Bone marrow (tissue), 2 donors: ENCODE measurements at regions not wholly inside any gene's neighbourhood (a gene's known extent, or its start where the extent isn't known, plus 50 kb on each side); places are given as distances from the start of the nearest gene placed in this dataset.

ENCODE experiments used
- DNase-seq, 2 donors: peaks; one replicate each; lab custom pipeline; 2025; lab: John Stamatoyannopoulos, UW

DNA sequence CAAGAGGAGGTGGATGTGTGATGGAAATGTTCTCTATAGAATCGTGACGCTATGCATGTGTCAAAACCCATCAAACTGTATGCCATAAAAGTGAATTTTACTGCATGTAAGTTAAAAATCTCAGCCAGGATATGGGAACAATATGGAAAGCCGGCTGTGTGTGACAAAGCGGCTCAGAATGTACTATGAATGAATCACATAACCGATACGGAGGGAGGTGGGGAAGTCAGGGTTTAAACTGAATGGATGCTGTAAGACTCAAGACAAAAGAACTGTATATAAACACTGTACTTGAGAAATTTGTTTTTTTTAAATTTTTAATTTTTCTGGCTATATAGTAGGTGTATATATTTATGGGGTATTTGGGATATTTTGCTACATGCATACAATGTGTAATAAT lies 111.6 kb upstream of the PDE4B start:
- DNase-seq = no peak

DNA sequence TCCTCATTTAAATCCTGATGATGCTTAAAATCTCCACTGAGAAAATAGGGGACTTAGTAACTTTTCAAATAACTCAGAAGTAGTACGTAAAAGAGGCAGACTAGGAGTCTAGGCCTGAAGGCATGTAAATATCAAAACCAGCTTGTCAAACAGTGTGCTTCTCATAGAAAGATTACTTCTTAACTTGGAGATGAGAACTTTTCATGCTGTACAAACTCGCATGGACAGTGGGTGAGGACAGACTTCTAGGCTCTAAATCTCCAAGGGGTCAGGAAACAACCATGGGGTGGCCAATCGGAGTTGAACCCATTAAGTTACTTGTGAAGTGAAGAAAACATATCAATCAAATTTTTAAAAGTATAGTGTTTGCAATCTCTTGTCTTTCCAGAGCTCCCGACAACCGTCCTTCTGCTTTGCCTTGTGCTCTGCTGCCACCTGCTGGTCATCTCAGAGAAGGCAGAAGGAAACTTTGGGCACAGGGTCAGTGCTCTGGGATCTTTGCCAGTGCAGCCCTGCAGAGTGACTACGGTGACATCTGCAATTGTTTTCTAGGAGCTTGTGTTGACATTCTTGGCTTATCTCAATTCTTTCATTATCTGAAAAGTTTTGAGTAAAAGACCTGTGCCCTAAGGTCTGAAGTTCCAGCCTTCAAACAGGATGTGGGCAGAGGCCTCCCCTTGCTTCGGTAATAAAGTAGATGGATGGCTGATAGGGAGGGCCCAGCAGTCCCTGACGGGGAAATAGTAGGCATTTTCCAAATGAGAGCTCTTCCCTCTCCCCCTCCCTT lies 105.1 kb upstream of the PDE4B start:
- peak; percentile 49 to 75 for DNase-seq

- DNase-seq = no peak
These were observed 104.5 kb upstream of the PDE4B start for GRCh38 chr1:65688215-65688566.

DNA sequence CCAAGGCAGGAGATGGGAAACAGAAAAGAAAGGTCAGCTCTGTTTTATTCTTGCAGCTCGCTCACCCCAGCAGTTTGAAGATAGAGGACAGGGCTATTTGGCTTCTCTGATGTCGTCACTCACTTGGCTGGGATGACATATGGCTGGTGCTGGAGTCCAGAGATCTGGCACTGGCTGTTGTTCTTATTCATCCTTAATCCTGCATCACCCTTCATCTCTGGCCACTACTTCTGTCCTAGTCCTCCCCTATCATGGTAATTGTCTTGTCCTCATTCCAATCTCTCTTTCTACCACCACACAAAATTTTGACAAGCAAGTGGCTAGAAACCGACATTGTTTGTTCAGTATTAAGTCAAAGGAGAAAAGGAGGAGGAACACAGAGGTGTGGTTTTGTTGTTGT lies 103.8 kb upstream of the PDE4B start:
- no peak for DNase-seq

GRCh38 chr1:65691152-65691900 lies 101.4 kb upstream of the PDE4B start:
- DNase-seq = peak in 1 of 2 donors; percentile 4

- DNase-seq = no peak
These were observed 100.7 kb upstream of the PDE4B start for GRCh38 chr1:65691972-65692371.

DNA sequence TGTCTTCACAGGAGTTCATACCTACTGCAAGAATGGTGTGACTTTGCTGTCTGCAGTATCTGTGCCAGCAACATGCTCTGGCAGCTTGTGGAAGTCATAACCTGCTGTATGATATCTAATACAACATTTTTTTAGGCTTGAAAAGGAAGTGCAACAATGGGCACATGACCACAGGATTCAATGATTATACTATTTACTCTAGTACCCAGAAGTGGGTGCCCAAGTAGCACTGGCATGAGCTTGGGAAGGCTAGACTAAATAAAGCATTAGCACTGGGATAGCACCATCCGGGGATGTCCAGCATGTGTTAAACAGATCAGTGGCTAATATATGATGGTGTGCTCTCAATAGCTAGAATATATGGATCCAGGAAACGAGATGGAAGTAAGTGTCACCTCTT lies 98.6 kb upstream of the PDE4B start:
- no peak for DNase-seq

DNA sequence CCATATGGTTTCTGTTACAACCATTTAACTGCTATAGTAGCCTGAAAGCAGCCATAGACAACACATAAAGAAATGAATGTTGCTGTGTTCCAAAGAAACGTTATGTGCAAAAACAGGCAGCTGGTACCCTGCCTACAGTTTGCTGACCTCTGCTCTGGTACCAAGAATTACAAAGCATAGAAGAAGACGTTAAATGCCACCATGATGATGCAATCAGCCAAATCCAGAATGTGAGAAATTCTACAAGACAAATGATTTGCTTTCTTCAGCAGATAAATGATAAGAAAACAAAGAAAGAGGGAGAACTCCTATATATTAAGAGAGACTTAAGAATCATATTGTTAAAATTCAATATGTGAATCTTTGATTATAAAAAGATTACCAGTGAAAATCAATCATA lies 97.8 kb upstream of the PDE4B start:
- no peak for DNase-seq

DNA sequence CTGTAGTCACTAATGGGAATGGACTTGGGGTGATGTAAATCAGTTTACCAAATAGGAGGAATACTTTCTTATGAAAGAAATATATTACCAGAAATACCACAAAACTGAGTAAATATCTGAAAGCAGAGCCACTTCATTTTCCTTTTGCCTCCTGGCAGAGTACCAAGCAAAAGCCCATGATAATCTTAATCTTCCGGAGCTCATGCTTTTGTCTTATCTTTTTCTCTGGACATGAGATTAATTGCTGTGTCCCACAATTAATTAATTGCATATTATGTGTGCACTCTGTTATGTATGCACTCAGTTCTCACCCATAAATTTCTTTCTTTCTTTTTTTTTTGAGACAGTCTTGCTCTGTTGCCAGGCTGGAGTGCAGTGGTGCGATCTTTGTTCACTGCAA lies 94.1 kb upstream of the PDE4B start:
- no peak for DNase-seq

DNA sequence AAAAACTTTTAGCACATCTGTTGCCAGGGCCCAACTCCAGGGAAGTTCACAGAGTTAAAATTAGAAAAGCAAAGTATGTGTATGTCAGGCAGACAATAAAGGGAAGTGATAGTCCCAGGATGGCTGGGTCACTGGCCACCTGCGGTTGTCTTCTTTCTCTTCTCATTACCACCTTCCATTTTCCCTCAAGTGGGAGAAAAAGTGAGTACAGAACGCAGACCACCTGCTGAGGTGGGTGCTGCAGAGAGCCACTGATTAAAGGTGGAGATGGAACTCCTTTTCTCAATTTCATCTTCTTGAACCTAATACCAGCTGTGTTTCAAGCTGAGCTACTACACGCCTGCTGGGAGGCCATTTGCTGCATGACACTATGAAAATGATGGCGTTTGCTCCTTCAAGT lies 88.8 kb upstream of the PDE4B start:
- no peak for DNase-seq

- no peak for DNase-seq
These were observed 88.4 kb upstream of the PDE4B start for GRCh38 chr1:65704318-65704717.

- no peak for DNase-seq
These were observed 74.8 kb upstream of the PDE4B start for GRCh38 chr1:65717815-65718454.

DNA sequence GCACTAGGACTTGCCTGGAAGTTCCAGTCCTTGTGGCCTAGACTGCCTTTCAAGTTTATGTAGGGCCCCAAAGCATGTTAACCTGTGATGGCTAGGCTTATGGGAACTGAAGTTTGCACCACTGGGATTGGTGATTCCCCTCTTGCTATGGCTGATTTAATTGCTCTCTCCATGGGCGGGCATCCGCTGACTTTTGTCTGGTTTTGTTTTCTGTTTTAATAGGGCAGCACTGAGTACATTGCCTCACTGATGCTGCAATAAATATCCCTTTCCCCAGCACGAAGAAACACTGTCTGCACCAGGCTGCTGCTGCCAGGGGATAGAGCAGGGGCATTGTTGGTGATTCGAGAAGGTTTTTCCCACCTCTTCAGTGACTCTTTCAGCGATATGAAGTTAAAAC lies 73.3 kb upstream of the PDE4B start:
- DNase-seq = no peak

DNA sequence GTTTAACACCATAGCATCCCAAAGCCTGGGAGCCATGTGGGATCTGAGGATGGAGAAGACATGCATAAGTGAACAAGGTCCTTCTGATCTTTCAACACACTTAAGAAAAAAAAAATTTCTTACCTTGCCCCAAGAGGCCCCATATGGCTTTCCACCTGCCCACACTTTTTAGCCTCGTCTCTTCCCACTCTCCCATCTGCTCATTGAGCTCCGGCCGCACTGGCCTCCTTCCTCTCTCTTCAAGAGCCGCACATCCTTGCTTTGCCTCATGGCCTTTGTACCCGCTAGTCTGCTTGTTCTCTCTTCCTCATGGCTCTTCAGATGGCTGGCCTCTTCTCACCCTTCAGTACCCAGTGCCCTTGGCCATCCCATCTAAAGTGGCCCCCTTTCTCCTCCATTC lies 70.2 kb upstream of the PDE4B start:
- DNase-seq = no peak

- DNase-seq = no peak
These were observed 68.5 kb upstream of the PDE4B start for GRCh38 chr1:65724151-65724550.

- DNase-seq = no peak
These were observed 67.6 kb upstream of the PDE4B start for GRCh38 chr1:65725064-65725463.

- DNase-seq = no peak
These were observed 64.2 kb upstream of the PDE4B start for GRCh38 chr1:65728504-65728903.

GRCh38 chr1:65729259-65729658 lies 63.4 kb upstream of the PDE4B start:
- no peak for DNase-seq

DNA sequence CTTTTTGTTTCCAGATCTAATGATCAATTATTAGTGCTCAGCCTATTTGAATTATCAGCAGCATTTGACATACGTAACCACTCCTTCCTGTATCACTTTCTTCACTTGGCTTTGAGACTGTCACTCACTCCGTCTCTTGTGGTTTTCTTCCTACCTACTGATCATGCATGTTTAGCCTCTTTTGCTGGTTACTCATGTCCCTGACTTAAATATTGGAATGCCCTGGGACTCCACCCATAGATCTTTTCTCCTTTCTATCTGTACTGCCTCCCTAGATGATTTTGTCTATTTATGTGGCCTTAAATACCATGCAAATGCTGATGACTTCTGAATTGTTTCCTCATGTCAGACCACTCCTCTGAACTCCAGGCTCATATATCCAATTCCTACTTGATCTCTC lies 57.7 kb upstream of the PDE4B start:
- no peak for DNase-seq

DNA sequence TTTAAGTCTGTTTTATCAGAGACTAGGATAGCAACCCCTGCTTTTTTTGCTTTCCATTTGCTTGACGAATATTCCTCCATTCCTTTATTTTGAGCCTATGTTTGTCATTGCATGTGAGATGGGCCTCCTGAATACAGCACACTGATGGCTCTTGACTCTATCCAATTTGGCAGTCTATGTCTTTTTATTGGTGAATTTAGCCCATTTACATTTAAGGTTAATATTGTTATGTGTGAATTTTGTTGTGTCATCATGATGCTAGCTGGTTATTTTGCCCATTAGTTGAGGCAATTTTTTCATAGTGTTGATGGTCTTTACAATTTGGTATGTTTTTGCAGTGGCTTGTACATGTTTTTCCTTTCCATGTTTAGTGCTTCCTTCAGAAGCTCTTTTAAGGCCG lies 50.7 kb upstream of the PDE4B start:
- no peak for DNase-seq
